GM12878 (cell line): ENCODE measurements at regions not wholly inside any gene's neighbourhood (a gene's known extent, or its start where the extent isn't known, plus 50 kb on each side); places are given as distances from the start of the nearest gene placed in this dataset.
A peak's percentile ranks its signal among the peaks of the same experiment; 100 is the strongest.

Experiments
- ATAC-seq: fragments of 200-7000 bp; cut with Tn5 transposase; 3 replicates; pipeline ENCODE4 v1.9.1; 2020; ENCODE audit warnings: mild to moderate bottlenecking, moderate library complexity
- BruUV-seq: library from RNA; stranded (reverse); fragments of 400-500 nt; replicated peaks from 2 replicates; lab custom pipeline; 2021; lab: Mats Ljungman, UMichigan
- CTCF ChIA-PET: fragments of 300-600 bp; sonication (Branson Sonifier 250); formaldehyde crosslinking; extraction: SDS; loops from one replicate; lab custom pipeline; 2021; ENCODE audit warnings: inconsistent platforms; lab: Yijun Ruan, JAX
- POLR2A ChIA-PET: fragments of 350-600 bp; formaldehyde crosslinking; extraction: SDS; loops from one replicate; lab custom pipeline; 2021; ENCODE audit warnings: inconsistent platforms; lab: Charles Lee
- RAD21 ChIA-PET: fragments of 300-600 bp; sonication (Branson Sonifier 250); formaldehyde crosslinking; loops from one replicate; lab custom pipeline; 2023; ENCODE audit warnings: antibody characterized with exemption; ENCODE audit not compliant: unreplicated experiment; lab: Charles Lee
- SMC1A ChIA-PET: fragments of 300-600 bp; sonication (Branson Sonifier 250); formaldehyde crosslinking; loops from one replicate; lab custom pipeline; 2023; ENCODE audit not compliant: unreplicated experiment, uncharacterized antibody; lab: Charles Lee
- DNase-seq: peaks from one replicate; pipeline ENCODE4 v3.0.0-alpha.2; 2011; ENCODE audit warnings: low read depth, low spot score
- FAIRE-seq: peaks from 3 replicates; lab custom pipeline; 2011; peaks lifted over from hg19 to GRCh38; lab: Jason Lieb, UNC
- H2AFZ ChIP-seq: 2 replicates; pipeline ENCODE4 v1.6.0; 2011; ENCODE audit warnings: low read depth, low read length, control low read depth; ENCODE audit not compliant: control insufficient read depth
- H3K27ac ChIP-seq: 2 replicates; pipeline ENCODE4 v1.5.1; 2011; ENCODE audit warnings: control low read depth; ENCODE audit not compliant: control insufficient read depth, insufficient read depth
- H3K27me3 ChIP-seq, 2 experiments: replicated peaks in 1 of 2; 2 replicates each; pipeline versions ENCODE4 v1.6.0 to v1.6.1; 2011; ENCODE audit warnings: low read length in 1 of 2; ENCODE audit not compliant: control insufficient read depth in 2 of 2, insufficient read depth in 2 of 2
- H3K36me3 ChIP-seq, 2 experiments: 2 replicates each; pipeline ENCODE4 v1.5.1; 2011; ENCODE audit warnings: low read length in 1 of 2; ENCODE audit not compliant: control insufficient read depth in 2 of 2, insufficient read depth in 2 of 2
- H3K4me1 ChIP-seq: 2 replicates; pipeline ENCODE4 v1.6.1; 2011; ENCODE audit warnings: mild to moderate bottlenecking, low read length, moderate library complexity, mixed read lengths; ENCODE audit not compliant: control insufficient read depth, insufficient read depth
- H3K4me2 ChIP-seq: 2 replicates; pipeline ENCODE4 v1.6.0; 2011; ENCODE audit warnings: control low read depth; ENCODE audit not compliant: control insufficient read depth, insufficient read depth
- H3K4me3 ChIP-seq: fragments of 200-600 bp; sonication (generic); 2 replicates; pipeline ENCODE4 v1.5.1; 2016
- H3K79me2 ChIP-seq: 2 replicates; pipeline ENCODE4 v1.6.0; 2011; ENCODE audit warnings: low read length; ENCODE audit not compliant: control insufficient read depth, insufficient read depth
- H3K9ac ChIP-seq: 2 replicates; pipeline ENCODE4 v1.8.0; 2011; ENCODE audit warnings: low read length, control low read depth, mixed read lengths; ENCODE audit not compliant: control insufficient read depth, insufficient read depth
- H3K9me3 ChIP-seq: replicated peaks from 3 replicates; pipeline ENCODE4 v1.5.1; 2011; ENCODE audit warnings: mild to moderate bottlenecking, low read length; ENCODE audit not compliant: control insufficient read depth, insufficient read depth
- H4K20me1 ChIP-seq: 2 replicates; pipeline ENCODE4 v1.6.0; 2011; ENCODE audit not compliant: control insufficient read depth, insufficient read depth
- ASH2L ChIP-seq: fragments of 300-600, 200-600 bp; sonication (generic); IDR thresholded peaks from 2 replicates; pipeline ENCODE4 v1.6.1; 2017; ENCODE audit warnings: low read depth, mild to moderate bottlenecking, borderline replicate concordance
- BRCA1 ChIP-seq: IDR thresholded peaks from 2 replicates; pipeline ENCODE4 v1.6.1; 2011; ENCODE audit warnings: low read depth, low read length, improper control_type of control experiment
- NR2C1 ChIP-seq: fragments of 450-650 bp; IDR thresholded peaks from 2 replicates; pipeline ENCODE4 v1.6.1; 2017; ENCODE audit warnings: antibody characterized with exemption, mild to moderate bottlenecking, moderate library complexity
- RAD21 ChIP-seq: IDR thresholded peaks from 2 replicates; pipeline ENCODE4 v1.6.1; 2011; ENCODE audit warnings: mild to moderate bottlenecking, low read depth, low read length, moderate library complexity; ENCODE audit not compliant: insufficient read depth
- SMC3 ChIP-seq: IDR thresholded peaks from 2 replicates; pipeline ENCODE4 v1.6.1; 2011; ENCODE audit warnings: low read length, improper control_type of control experiment, borderline replicate concordance
- SPI1 ChIP-seq: IDR thresholded peaks from 2 replicates; pipeline ENCODE4 v1.6.1; 2011; ENCODE audit warnings: low read depth, mild to moderate bottlenecking, low read length, moderate library complexity, borderline replicate concordance; ENCODE audit not compliant: insufficient read depth
- WGBS: methylation state at CpG from one replicate; pipeline ENCODE4 v1.1.6; 2016; ENCODE audit warnings: low lambda C conversion rate; ENCODE audit not compliant: insufficient replicate concordance, insufficient coverage; ENCODE audit errors: missing lambda C conversion rate; 5-methylcytosine and 5-hydroxymethylcytosine counted together
- in situ Hi-C: fragments of 300-500 bp; cut with MboI; formaldehyde crosslinking; loops from 9 replicates; pipeline ENCODE4 v1.14.3; 2018; ENCODE audit warnings: mixed read lengths
- intact Hi-C: fragments of 100-400 bp; cut with micrococcal nuclease; formaldehyde crosslinking; loops from one replicate; pipeline ENCODE4 v1.14.2; 2022; ENCODE audit not compliant: unreplicated experiment
- TF ChIP-seq, protein P1 (sequence below), 3 experiments: IDR thresholded peaks in 2 of 3; conservative IDR thresholded peaks in 1 of 3; 2 replicates each; pipeline ENCODE4 v1.5.1; 2011; ENCODE audit warnings: low read depth in 3 of 3, low read length in 3 of 3, mild to moderate bottlenecking in 3 of 3, control low read depth in 2 of 3, moderate library complexity in 2 of 3, inconsistent platforms in 1 of 3, mixed read lengths in 1 of 3; ENCODE audit not compliant: control insufficient read depth in 2 of 3, insufficient read depth in 1 of 3; ENCODE audit errors: extremely low read depth in 1 of 3

DNA sequence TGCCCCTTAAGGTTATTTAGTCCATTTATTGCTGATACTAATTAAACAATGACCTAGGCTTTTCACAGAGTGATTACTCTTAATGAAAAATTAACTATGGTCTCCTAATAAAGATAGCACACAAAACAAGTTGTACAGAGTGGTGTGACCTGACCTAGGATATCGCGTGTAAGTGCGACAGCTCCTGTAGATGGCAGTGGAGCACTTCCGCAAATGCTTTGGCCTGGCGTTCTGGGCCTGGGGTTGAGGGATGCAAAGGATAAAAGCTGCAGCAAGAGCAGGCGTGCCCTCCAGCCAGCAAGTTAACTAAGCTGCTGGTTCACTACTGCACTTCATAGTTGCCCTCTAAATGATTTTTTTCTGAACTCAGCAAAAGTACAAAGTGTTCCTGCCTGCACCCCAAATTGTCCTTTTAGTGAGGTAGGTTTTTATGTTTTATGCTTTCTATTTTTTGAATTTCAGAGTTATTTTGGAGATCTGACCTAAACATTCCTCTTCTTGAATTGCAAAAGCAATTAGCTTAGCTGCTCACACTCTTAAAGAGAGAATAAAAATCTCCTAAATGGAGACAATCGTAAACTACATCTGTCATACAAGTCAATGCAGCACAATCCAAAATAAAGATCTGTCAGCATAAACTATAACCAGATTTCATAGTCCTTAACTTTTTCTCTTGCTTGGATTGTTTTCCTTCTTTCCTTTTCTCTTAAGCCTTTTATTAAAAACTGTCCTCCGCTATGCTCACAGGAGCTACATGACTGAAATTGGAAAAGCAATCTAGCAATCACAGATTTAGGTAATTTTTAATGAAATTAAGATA, 379.6 kb downstream of the LRIG3 start:
- no peak overlapping the region for H3K4me2 ChIP-seq
- H3K79me2 ChIP-seq, result no peaks in the 10 kb centered on the region
- SMC1A ChIA-PET, result interaction anchor here (0.8 to 2.6 kb wide), 8 partner anchors 13 to 624 kb away, joined by 3 to 13 read pairs (median 3); no protein-coding TSS in a partner anchor
- no peaks in the 10 kb centered on the region for H3K9me3 ChIP-seq
- no peaks in the 10 kb centered on the region for H3K4me1 ChIP-seq
- intact Hi-C loops (loop anchor here (2.0 to 5.0 kb wide), 2 partner anchors 193 to 610 kb away; no protein-coding TSS in a partner anchor), in situ Hi-C loops (loop anchor here (5.0 kb wide), 1 partner anchor 617 kb away; no protein-coding TSS in a partner anchor)
- H3K4me3 ChIP-seq, result no peak overlapping the region
- peak; percentile 3 for DNase-seq
- POLR2A ChIA-PET, result no interaction called here
- no peaks in the 10 kb centered on the region for H4K20me1 ChIP-seq
- ATAC-seq, result peak; percentile 92
- no peaks in the 10 kb centered on the region for H3K36me3 ChIP-seq
- no TSS peak for BruUV-seq
- H2AFZ ChIP-seq, result no peak overlapping the region
- no peak overlapping the region for H3K27ac ChIP-seq
- H3K27me3 ChIP-seq, result no peaks in the 10 kb centered on the region
- 13% methylated on average over 8 of the region's 8 CpGs for WGBS
- CTCF ChIA-PET, result interaction anchor here (0.5 to 5.5 kb wide), 20 partner anchors 8 to 701 kb away, joined by 3 to 39 read pairs (median 3); no protein-coding TSS in a partner anchor
- H3K9ac ChIP-seq, result no peak overlapping the region
- FAIRE-seq, result no peak
- TF ChIP-seq, protein P1, sequence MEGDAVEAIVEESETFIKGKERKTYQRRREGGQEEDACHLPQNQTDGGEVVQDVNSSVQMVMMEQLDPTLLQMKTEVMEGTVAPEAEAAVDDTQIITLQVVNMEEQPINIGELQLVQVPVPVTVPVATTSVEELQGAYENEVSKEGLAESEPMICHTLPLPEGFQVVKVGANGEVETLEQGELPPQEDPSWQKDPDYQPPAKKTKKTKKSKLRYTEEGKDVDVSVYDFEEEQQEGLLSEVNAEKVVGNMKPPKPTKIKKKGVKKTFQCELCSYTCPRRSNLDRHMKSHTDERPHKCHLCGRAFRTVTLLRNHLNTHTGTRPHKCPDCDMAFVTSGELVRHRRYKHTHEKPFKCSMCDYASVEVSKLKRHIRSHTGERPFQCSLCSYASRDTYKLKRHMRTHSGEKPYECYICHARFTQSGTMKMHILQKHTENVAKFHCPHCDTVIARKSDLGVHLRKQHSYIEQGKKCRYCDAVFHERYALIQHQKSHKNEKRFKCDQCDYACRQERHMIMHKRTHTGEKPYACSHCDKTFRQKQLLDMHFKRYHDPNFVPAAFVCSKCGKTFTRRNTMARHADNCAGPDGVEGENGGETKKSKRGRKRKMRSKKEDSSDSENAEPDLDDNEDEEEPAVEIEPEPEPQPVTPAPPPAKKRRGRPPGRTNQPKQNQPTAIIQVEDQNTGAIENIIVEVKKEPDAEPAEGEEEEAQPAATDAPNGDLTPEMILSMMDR (IDR thresholded peaks at IDR 0.05 in 2 of 3, conservative IDR thresholded peaks at IDR 0.05 in 1 of 3; ENCODE audit: control insufficient read depth in 2 of 3, extremely low read depth in 1 of 3, insufficient read depth in 1 of 3, low read depth in 3 of 3, low read length in 3 of 3), result peak; percentile 52 to 74 (median 63)
- no peak for TF ChIP-seq ASH2L
- peak; percentile 48; the same call in 1 of the 2 replicates for TF ChIP-seq SMC3
- TF ChIP-seq SPI1, result peak; percentile 53; the same call in 1 of the 2 replicates
- no peak for TF ChIP-seq NR2C1
- TF ChIP-seq RAD21, result peak; percentile 69
- no peak for TF ChIP-seq BRCA1
- RAD21 ChIA-PET, result interaction anchor here (2.7 kb wide), 1 partner anchor 610 kb away, joined by 10 read pairs; no protein-coding TSS in a partner anchor
